B cell (primary cell): ENCODE measurements at regions not wholly inside any gene's neighbourhood (a gene's known extent, or its start where the extent isn't known, plus 50 kb on each side); places are given as distances from the start of the nearest gene placed in this dataset.

ENCODE experiments used
- ATAC-seq: fragments of 200-7000 bp; cut with Tn5 transposase; one replicate; pipeline ENCODE4 v1.10.0; 2021; ENCODE audit warnings: low read depth, mild to moderate bottlenecking, moderate number of reproducible peaks, moderate library complexity
- CTCF ChIA-PET: fragments of 350-600 bp; sonication (Branson Sonifier 250); formaldehyde crosslinking; loops from one replicate; lab custom pipeline; 2021; ENCODE audit warnings: antibody characterized with exemption, inconsistent platforms; lab: Charles Lee
- POLR2A ChIA-PET: fragments of 350-600 bp; sonication (Branson Sonifier 250); formaldehyde crosslinking; loops from one replicate; lab custom pipeline; 2021; ENCODE audit warnings: antibody characterized with exemption; lab: Charles Lee
- DNase-seq: peaks from one replicate; pipeline ENCODE4 v3.0.0; 2013
- H2AFZ ChIP-seq: 2 replicates; pipeline ENCODE4 v1.6.1; 2012; ENCODE audit warnings: mild to moderate bottlenecking, low read depth, low read length; ENCODE audit not compliant: insufficient read depth, poor library complexity, severe bottlenecking
- H3K27ac ChIP-seq, 2 donors: 1 replicate in 1 of 2; 2 replicates in 1 of 2; pipeline ENCODE4 v1.5.1; 2012 to 2013; ENCODE audit warnings: low read length in 2 of 2, mild to moderate bottlenecking in 2 of 2, moderate library complexity in 1 of 2
- H3K27me3 ChIP-seq, 4 experiments: fragments of 200-600 bp in 1 of 4; sonication (generic) in 1 of 4; replicated peaks in 1 of 4; 1 replicate in 2 of 4; 2 replicates in 2 of 4; pipeline versions ENCODE4 v1.6.1 to v1.7.0; 2013 to 2016; ENCODE audit warnings: low read length in 3 of 4, mild to moderate bottlenecking in 2 of 4, mixed read lengths in 1 of 4, moderate library complexity in 1 of 4; ENCODE audit not compliant: insufficient read depth in 4 of 4, control insufficient read depth in 3 of 4; ENCODE audit errors: control extremely low read depth in 1 of 4
- H3K36me3 ChIP-seq, 2 experiments: replicated peaks in 1 of 2; 1 replicate in 1 of 2; 2 replicates in 1 of 2; pipeline versions ENCODE4 v1.6.1 to v1.7.1; 2013; ENCODE audit warnings: low read length in 1 of 2; ENCODE audit not compliant: insufficient read depth in 2 of 2, control insufficient read depth in 1 of 2; ENCODE audit errors: control extremely low read depth in 1 of 2, extremely low read depth in 1 of 2
- H3K4me1 ChIP-seq, 2 donors: fragments of 200-600 bp in 1 of 2; sonication (generic) in 1 of 2; 1 replicate in 1 of 2; 2 replicates in 1 of 2; pipeline versions ENCODE4 v1.5.1 to v1.6.1; 2013 to 2017; ENCODE audit warnings: low read length in 2 of 2; ENCODE audit not compliant: control insufficient read depth in 2 of 2, insufficient read depth in 2 of 2
- H3K4me2 ChIP-seq: replicated peaks from 2 replicates; pipeline ENCODE3; 2012; ENCODE audit warnings: mild to moderate bottlenecking, low read depth, low read length; ENCODE audit not compliant: poor library complexity, severe bottlenecking
- H3K4me3 ChIP-seq, 5 experiments: fragments of 200-600 bp in 1 of 5; sonication (generic) in 1 of 5; 1 replicate in 3 of 5; 2 replicates in 2 of 5; pipeline versions ENCODE4 v1.5.1 to v1.7.0; 2011 to 2016; ENCODE audit warnings: low read length in 4 of 5, mild to moderate bottlenecking in 4 of 5, low read depth in 2 of 5, control low read depth in 1 of 5, moderate library complexity in 1 of 5; ENCODE audit not compliant: insufficient read depth in 1 of 5; ENCODE audit errors: control extremely low read depth in 1 of 5, extremely low read depth in 1 of 5
- H3K79me2 ChIP-seq: fragments of 200-600 bp; sonication (generic); one replicate; pipeline ENCODE4 v1.6.0; 2016; ENCODE audit warnings: low read length; ENCODE audit not compliant: control insufficient read depth, insufficient read depth
- H3K9ac ChIP-seq: fragments of 200-600 bp; sonication (generic); 2 replicates; pipeline ENCODE4 v1.6.1; 2017; ENCODE audit warnings: mild to moderate bottlenecking, low read length, moderate library complexity
- H3K9me3 ChIP-seq, 3 donors: one replicate each; pipeline versions ENCODE4 v1.6.1 to v1.7.1; 2013; ENCODE audit warnings: low read length in 2 of 3; ENCODE audit not compliant: control insufficient read depth in 2 of 3, insufficient read depth in 1 of 3; ENCODE audit errors: control extremely low read depth in 1 of 3
- H4K20me1 ChIP-seq: 2 replicates; pipeline ENCODE4 v1.6.0; 2012; ENCODE audit warnings: mild to moderate bottlenecking, low read length; ENCODE audit not compliant: insufficient read depth, control insufficient read depth, poor library complexity, severe bottlenecking
- H3K27ac Mint-ChIP-seq: one replicate; pipeline ENCODE4 v1.8.0; 2021; ENCODE audit warnings: mixed read lengths
- H3K27me3 Mint-ChIP-seq: one replicate; pipeline ENCODE4 v1.8.0; 2021; ENCODE audit warnings: mixed read lengths
- H3K4me1 Mint-ChIP-seq: one replicate; pipeline ENCODE4 v1.8.0; 2021; ENCODE audit warnings: mixed read lengths
- H3K4me3 Mint-ChIP-seq: one replicate; pipeline ENCODE4 v1.8.0; 2021; ENCODE audit warnings: mixed read lengths
- H3K9me3 Mint-ChIP-seq: one replicate; pipeline ENCODE4 v1.8.0; 2022; ENCODE audit warnings: mixed read lengths; ENCODE audit not compliant: insufficient read depth
- EZH2 ChIP-seq: IDR thresholded peaks from 2 replicates; pipeline ENCODE4 v1.6.1; 2012; ENCODE audit warnings: borderline replicate concordance, low read depth, mild to moderate bottlenecking, moderate library complexity, low read length; ENCODE audit not compliant: insufficient read depth, poor library complexity, severe bottlenecking
- WGBS: methylation state at CpG from one replicate; pipeline ENCODE4 v1.1.5; 2013; ENCODE audit warnings: missing lambda C conversion rate; ENCODE audit not compliant: insufficient coverage; 5-methylcytosine and 5-hydroxymethylcytosine counted together
- intact Hi-C: fragments of 100-400 bp; cut with micrococcal nuclease; formaldehyde crosslinking; loops from one replicate; pipeline ENCODE4 v1.10.0; 2022
- TF ChIP-seq, protein P1 (sequence below): fragments of 200-600 bp; IDR thresholded peaks from one replicate; pipeline ENCODE4 v1.8.0; 2022; ENCODE audit warnings: antibody characterized with exemption, mild to moderate bottlenecking

DNA sequence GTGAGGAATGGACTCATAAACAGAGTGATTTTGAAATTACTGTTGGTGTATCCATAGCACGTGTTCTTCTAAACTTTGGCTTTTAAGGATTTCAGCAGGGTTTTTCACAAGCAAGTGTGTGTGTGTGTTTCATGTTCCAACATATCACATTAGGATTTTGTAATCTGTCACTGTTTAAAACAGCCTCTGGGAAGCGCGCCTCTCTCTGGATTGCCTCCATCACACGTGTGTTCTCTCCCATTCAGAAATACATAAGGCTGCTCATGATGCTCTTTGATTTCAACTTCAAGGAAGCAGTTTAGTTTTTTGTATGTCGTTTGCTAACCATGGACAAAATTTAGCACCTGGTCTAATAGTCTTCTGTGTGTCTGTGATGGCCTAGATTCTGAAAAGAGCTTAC, 370.4 kb downstream of the MTX2 start:
- intact Hi-C loops = loop anchor here (2.0 to 5.0 kb wide), 2 partner anchors 85 to 952 kb away; no protein-coding TSS in a partner anchor
- TF ChIP-seq, protein P1, sequence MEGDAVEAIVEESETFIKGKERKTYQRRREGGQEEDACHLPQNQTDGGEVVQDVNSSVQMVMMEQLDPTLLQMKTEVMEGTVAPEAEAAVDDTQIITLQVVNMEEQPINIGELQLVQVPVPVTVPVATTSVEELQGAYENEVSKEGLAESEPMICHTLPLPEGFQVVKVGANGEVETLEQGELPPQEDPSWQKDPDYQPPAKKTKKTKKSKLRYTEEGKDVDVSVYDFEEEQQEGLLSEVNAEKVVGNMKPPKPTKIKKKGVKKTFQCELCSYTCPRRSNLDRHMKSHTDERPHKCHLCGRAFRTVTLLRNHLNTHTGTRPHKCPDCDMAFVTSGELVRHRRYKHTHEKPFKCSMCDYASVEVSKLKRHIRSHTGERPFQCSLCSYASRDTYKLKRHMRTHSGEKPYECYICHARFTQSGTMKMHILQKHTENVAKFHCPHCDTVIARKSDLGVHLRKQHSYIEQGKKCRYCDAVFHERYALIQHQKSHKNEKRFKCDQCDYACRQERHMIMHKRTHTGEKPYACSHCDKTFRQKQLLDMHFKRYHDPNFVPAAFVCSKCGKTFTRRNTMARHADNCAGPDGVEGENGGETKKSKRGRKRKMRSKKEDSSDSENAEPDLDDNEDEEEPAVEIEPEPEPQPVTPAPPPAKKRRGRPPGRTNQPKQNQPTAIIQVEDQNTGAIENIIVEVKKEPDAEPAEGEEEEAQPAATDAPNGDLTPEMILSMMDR = no peak
- TF ChIP-seq EZH2 = no peak
- Histone ChIP-seq H2AFZ (no peak overlapping the region), H3K4me3 (no peak overlapping the region), H3K4me1 (peaks cover 11 to 12% of the 10 kb centered on the region in 2 donors), H3K9ac (no peak overlapping the region), H3K36me3 (no peaks in the 10 kb centered on the region), H3K27me3 (peaks cover 0 to 46% (median 39%) of the 10 kb centered on the region in 4 experiments), H4K20me1 (no peaks in the 10 kb centered on the region), H3K4me2 (no peak overlapping the region), H3K9me3 (no peaks in the 10 kb centered on the region), H3K79me2 (no peaks in the 10 kb centered on the region), H3K27ac (no peak overlapping the region)
- ATAC-seq (no peak), DNase-seq (no peak)
- ChIA-PET CTCF (interaction anchor here (1.3 to 4.6 kb wide), 3 partner anchors 10 to 513 kb away, joined by 3 to 17 read pairs (median 4); no protein-coding TSS in a partner anchor), POLR2A (no interaction called here)
- no peaks in the 10 kb centered on the region for H3K9me3 Mint-ChIP-seq
- no peak overlapping the region for H3K27ac Mint-ChIP-seq
- no peak overlapping the region for H3K4me3 Mint-ChIP-seq
- H3K27me3 Mint-ChIP-seq = peaks cover 67% of the 10 kb centered on the region
- H3K4me1 Mint-ChIP-seq = peaks cover 8% of the 10 kb centered on the region
- 24% methylated on average over 3 of the region's 5 CpGs for WGBS

DNA sequence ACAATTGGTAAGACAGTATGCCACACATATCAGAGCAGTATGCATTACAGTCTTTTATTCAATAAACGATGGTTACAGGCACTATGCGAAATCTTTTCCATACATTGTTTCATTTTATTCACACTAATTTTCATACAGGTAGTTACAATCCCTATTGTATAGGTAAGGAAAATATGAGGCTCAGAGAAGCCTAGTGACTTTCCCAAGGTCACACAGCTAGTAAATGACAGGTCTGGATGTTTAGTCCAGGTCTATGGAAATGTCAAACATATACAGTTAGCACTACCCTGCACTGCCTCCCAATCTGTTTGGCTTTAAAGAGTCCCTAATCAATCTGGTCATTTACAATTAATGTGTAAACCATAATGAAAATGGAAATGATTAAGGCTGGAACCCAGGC, 372.2 kb downstream of the MTX2 start:
- Mint-ChIP-seq H3K4me1 (peaks cover 8% of the 10 kb centered on the region), H3K9me3 (no peaks in the 10 kb centered on the region), H3K27me3 (peaks cover 72% of the 10 kb centered on the region), H3K27ac (no peak overlapping the region), H3K4me3 (no peak overlapping the region)
- no peaks in the 10 kb centered on the region for H3K79me2 ChIP-seq
- no peak overlapping the region for H3K4me2 ChIP-seq
- no peak overlapping the region for H2AFZ ChIP-seq
- H3K4me1 ChIP-seq = peaks cover 11 to 12% of the 10 kb centered on the region in 2 donors
- H4K20me1 ChIP-seq = no peaks in the 10 kb centered on the region
- DNase-seq (no peak), ATAC-seq (no peak)
- no CpG with 5 or more reads among the region's 2 CpGs for WGBS
- H3K4me3 ChIP-seq = no peak overlapping the region
- H3K9me3 ChIP-seq = no peaks in the 10 kb centered on the region
- ChIA-PET CTCF (interaction anchor here (0.9 kb wide), 1 partner anchor 11 kb away, joined by 3 read pairs; no protein-coding TSS in a partner anchor), POLR2A (no interaction called here)
- TF ChIP-seq, protein P1 = no peak
- no peak overlapping the region for H3K27ac ChIP-seq
- H3K36me3 ChIP-seq = no peaks in the 10 kb centered on the region
- intact Hi-C loops = no loop called here
- H3K27me3 ChIP-seq = peaks cover 0 to 49% (median 36%) of the 10 kb centered on the region in 4 experiments
- no peak overlapping the region for H3K9ac ChIP-seq
